ENCODE measurements at regions not wholly inside any gene's neighbourhood (a gene's known extent, or its start where the extent isn't known, plus 50 kb on each side); places are given as distances from the start of the nearest gene placed in this dataset.

DNA sequence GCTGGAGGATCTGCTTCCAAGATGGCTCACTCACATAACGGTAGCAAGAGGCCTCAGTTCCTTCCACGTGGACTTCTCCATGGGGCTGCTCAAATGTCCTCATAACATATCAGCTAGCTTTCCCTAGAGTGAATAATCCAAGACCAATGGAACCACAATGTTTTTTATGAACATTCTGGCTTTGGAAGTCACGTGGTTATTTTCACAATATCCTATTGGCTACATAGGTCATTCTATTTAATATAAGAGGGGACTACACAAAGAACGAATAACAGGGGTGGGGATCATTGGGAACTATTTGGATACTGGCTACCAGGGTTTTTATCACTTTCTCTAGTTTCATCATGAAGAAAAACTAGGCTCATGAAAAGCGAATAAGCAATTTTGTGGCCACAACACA, 81.4 kb downstream of the ZNF622 start:
- H3K36me3 Mint-ChIP-seq (ENCODE audit: insufficient read depth), result no peaks in the 10 kb centered on the region
- no peak overlapping the region for H3K4me3 Mint-ChIP-seq (ENCODE audit: low read depth)
- no peaks in the 10 kb centered on the region for H3K4me1 Mint-ChIP-seq (ENCODE audit: low read depth)
- TF ChIP-seq, protein P1, sequence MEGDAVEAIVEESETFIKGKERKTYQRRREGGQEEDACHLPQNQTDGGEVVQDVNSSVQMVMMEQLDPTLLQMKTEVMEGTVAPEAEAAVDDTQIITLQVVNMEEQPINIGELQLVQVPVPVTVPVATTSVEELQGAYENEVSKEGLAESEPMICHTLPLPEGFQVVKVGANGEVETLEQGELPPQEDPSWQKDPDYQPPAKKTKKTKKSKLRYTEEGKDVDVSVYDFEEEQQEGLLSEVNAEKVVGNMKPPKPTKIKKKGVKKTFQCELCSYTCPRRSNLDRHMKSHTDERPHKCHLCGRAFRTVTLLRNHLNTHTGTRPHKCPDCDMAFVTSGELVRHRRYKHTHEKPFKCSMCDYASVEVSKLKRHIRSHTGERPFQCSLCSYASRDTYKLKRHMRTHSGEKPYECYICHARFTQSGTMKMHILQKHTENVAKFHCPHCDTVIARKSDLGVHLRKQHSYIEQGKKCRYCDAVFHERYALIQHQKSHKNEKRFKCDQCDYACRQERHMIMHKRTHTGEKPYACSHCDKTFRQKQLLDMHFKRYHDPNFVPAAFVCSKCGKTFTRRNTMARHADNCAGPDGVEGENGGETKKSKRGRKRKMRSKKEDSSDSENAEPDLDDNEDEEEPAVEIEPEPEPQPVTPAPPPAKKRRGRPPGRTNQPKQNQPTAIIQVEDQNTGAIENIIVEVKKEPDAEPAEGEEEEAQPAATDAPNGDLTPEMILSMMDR (IDR thresholded peaks at IDR 0.05; ENCODE audit: unreplicated experiment), result no peak
- H3K27ac Mint-ChIP-seq, result no peak overlapping the region
- no peaks in the 10 kb centered on the region for H3K9me3 Mint-ChIP-seq (ENCODE audit: low read depth)
- H3K27me3 Mint-ChIP-seq, result peaks cover 11% of the 10 kb centered on the region
- DNase-seq (ENCODE audit: low spot score, unreplicated experiment), result no peak

- Mint-ChIP-seq H3K36me3 (ENCODE audit: insufficient read depth) (no peaks in the 10 kb centered on the region), H3K27ac (no peak overlapping the region), H3K4me3 (ENCODE audit: low read depth) (no peak overlapping the region), H3K4me1 (ENCODE audit: low read depth) (no peaks in the 10 kb centered on the region), H3K27me3 (peaks cover 15% of the 10 kb centered on the region), H3K9me3 (ENCODE audit: low read depth) (no peaks in the 10 kb centered on the region)
- no peak for DNase-seq (ENCODE audit: low spot score, unreplicated experiment)
- TF ChIP-seq, protein P1 (IDR thresholded peaks at IDR 0.05; ENCODE audit: unreplicated experiment), result no peak
Observed at GRCh38 chr5:16383544-16384052, 82.0 kb downstream of the ZNF622 start.

GRCh38 chr5:16382047-16382446, 83.6 kb downstream of the ZNF622 start:
- Mint-ChIP-seq H3K27ac (no peak overlapping the region), H3K9me3 (ENCODE audit: low read depth) (no peaks in the 10 kb centered on the region), H3K4me3 (ENCODE audit: low read depth) (no peak overlapping the region), H3K4me1 (ENCODE audit: low read depth) (no peaks in the 10 kb centered on the region), H3K27me3 (peaks cover 27% of the 10 kb centered on the region), H3K36me3 (ENCODE audit: insufficient read depth) (no peaks in the 10 kb centered on the region)
- no peak for DNase-seq (ENCODE audit: low spot score, unreplicated experiment)
- TF ChIP-seq, protein P1 (IDR thresholded peaks at IDR 0.05; ENCODE audit: unreplicated experiment), result no peak

GRCh38 chr5:16378762-16379161, 86.8 kb downstream of the ZNF622 start:
- Mint-ChIP-seq H3K4me3 (ENCODE audit: low read depth) (no peak overlapping the region), H3K9me3 (ENCODE audit: low read depth) (no peaks in the 10 kb centered on the region), H3K4me1 (ENCODE audit: low read depth) (no peaks in the 10 kb centered on the region), H3K36me3 (ENCODE audit: insufficient read depth) (no peaks in the 10 kb centered on the region), H3K27ac (no peak overlapping the region), H3K27me3 (peaks cover 50% of the 10 kb centered on the region)
- TF ChIP-seq, protein P1 (IDR thresholded peaks at IDR 0.05; ENCODE audit: unreplicated experiment), result no peak
- DNase-seq (ENCODE audit: low spot score, unreplicated experiment), result no peak

GRCh38 chr5:16372493-16372892, 93.1 kb downstream of the ZNF622 start:
- H3K27me3 Mint-ChIP-seq, result peaks cover 34% of the 10 kb centered on the region
- no peaks in the 10 kb centered on the region for H3K36me3 Mint-ChIP-seq (ENCODE audit: insufficient read depth)
- H3K27ac Mint-ChIP-seq, result no peak overlapping the region
- H3K4me3 Mint-ChIP-seq (ENCODE audit: low read depth), result no peak overlapping the region
- DNase-seq (ENCODE audit: low spot score, unreplicated experiment), result no peak
- H3K4me1 Mint-ChIP-seq (ENCODE audit: low read depth), result no peaks in the 10 kb centered on the region
- no peaks in the 10 kb centered on the region for H3K9me3 Mint-ChIP-seq (ENCODE audit: low read depth)
- TF ChIP-seq, protein P1 (IDR thresholded peaks at IDR 0.05; ENCODE audit: unreplicated experiment), result no peak

Measured in progenitor cell of endocrine pancreas (in vitro differentiated cells).